ENCODE measurements at regions not wholly inside any gene's neighbourhood (a gene's known extent, or its start where the extent isn't known, plus 50 kb on each side); places are given as distances from the start of the nearest gene placed in this dataset.

DNA sequence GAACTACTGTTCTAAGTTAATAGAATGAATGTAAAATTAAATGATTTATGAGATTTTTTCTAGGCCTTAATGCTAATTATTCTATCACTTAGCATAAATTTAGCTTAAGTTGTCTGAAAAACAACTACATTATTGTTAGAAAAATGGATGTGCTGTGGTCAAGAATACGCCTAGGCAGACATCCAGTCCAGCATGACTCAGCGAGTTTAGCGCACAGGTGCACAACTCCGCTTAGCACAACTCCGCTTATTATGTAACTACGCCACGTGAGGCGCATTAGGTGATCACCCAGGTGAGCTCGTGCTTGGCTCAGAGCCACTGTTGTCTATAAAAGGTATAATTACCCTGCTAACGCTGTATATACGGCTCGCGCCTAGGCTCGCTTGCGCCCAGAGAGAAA lies 1043.6 kb upstream of the ADGRL4 start:
- TF ChIP-seq, protein P1, sequence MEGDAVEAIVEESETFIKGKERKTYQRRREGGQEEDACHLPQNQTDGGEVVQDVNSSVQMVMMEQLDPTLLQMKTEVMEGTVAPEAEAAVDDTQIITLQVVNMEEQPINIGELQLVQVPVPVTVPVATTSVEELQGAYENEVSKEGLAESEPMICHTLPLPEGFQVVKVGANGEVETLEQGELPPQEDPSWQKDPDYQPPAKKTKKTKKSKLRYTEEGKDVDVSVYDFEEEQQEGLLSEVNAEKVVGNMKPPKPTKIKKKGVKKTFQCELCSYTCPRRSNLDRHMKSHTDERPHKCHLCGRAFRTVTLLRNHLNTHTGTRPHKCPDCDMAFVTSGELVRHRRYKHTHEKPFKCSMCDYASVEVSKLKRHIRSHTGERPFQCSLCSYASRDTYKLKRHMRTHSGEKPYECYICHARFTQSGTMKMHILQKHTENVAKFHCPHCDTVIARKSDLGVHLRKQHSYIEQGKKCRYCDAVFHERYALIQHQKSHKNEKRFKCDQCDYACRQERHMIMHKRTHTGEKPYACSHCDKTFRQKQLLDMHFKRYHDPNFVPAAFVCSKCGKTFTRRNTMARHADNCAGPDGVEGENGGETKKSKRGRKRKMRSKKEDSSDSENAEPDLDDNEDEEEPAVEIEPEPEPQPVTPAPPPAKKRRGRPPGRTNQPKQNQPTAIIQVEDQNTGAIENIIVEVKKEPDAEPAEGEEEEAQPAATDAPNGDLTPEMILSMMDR (IDR thresholded peaks at IDR 0.05; ENCODE audit: low read length), result no peak
- TF ChIP-seq EZH2 (IDR thresholded peaks at IDR 0.05; ENCODE audit: borderline replicate concordance, low read length), result no peak
